ENCODE measurements at regions not wholly inside any gene's neighbourhood (a gene's known extent, or its start where the extent isn't known, plus 50 kb on each side); places are given as distances from the start of the nearest gene placed in this dataset.

DNA sequence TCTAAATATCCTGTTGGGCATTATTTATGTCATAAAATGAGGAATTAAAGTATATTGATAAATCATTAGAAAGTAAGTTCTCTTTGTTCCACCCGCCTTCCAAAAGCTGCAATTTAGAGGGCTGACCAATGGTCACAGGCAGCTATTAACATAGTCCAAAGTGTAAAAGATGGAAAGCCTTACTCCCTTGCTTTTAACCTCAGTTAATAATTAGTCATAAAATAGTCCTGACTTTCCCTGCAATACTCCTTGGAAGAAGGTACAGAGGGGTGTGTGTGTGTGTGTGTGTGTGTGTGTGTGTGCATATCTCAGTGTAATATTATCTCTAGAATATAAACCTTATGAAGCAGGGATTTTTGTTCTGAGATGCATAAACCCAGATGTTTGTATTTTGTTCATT is 275.4 kb downstream of the FAT4 start:
- TF ChIP-seq GABPA (IDR thresholded peaks at IDR 0.05; ENCODE audit: low read depth, low read length) = no peak
- TF ChIP-seq GABPA (CRISPR knock-in tag; IDR thresholded peaks at IDR 0.05; ENCODE audit: low read depth) = no peak
- no peak for TF ChIP-seq ESRRA (CRISPR knock-in tag; IDR thresholded peaks at IDR 0.05; ENCODE audit: low read depth)
- TF ChIP-seq MEIS2 (CRISPR knock-in tag; IDR thresholded peaks at IDR 0.05) = no peak
- no peak for TF ChIP-seq NR2F6 (IDR thresholded peaks at IDR 0.05)
- no peak for TF ChIP-seq NR2F6 (CRISPR knock-in tag; IDR thresholded peaks at IDR 0.05)
- TF ChIP-seq CC2D1A (CRISPR knock-in tag; IDR thresholded peaks at IDR 0.05) = no peak
- TF ChIP-seq NFATC3 (CRISPR knock-in tag; IDR thresholded peaks at IDR 0.05) = no peak
- TF ChIP-seq, protein P1, sequence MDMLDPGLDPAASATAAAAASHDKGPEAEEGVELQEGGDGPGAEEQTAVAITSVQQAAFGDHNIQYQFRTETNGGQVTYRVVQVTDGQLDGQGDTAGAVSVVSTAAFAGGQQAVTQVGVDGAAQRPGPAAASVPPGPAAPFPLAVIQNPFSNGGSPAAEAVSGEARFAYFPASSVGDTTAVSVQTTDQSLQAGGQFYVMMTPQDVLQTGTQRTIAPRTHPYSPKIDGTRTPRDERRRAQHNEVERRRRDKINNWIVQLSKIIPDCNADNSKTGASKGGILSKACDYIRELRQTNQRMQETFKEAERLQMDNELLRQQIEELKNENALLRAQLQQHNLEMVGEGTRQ (IDR thresholded peaks at IDR 0.05; ENCODE audit: low read depth, low read length) = no peak
- TF ChIP-seq, protein P1 (CRISPR knock-in tag; IDR thresholded peaks at IDR 0.05; ENCODE audit: borderline replicate concordance) = no peak
- TF ChIP-seq, protein P2, sequence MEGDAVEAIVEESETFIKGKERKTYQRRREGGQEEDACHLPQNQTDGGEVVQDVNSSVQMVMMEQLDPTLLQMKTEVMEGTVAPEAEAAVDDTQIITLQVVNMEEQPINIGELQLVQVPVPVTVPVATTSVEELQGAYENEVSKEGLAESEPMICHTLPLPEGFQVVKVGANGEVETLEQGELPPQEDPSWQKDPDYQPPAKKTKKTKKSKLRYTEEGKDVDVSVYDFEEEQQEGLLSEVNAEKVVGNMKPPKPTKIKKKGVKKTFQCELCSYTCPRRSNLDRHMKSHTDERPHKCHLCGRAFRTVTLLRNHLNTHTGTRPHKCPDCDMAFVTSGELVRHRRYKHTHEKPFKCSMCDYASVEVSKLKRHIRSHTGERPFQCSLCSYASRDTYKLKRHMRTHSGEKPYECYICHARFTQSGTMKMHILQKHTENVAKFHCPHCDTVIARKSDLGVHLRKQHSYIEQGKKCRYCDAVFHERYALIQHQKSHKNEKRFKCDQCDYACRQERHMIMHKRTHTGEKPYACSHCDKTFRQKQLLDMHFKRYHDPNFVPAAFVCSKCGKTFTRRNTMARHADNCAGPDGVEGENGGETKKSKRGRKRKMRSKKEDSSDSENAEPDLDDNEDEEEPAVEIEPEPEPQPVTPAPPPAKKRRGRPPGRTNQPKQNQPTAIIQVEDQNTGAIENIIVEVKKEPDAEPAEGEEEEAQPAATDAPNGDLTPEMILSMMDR (CRISPR knock-in tag; IDR thresholded peaks at IDR 0.05) = no peak
- no peak for TF ChIP-seq ELF4 (CRISPR knock-in tag; IDR thresholded peaks at IDR 0.05; ENCODE audit: borderline replicate concordance)
- TF ChIP-seq, protein P3, sequence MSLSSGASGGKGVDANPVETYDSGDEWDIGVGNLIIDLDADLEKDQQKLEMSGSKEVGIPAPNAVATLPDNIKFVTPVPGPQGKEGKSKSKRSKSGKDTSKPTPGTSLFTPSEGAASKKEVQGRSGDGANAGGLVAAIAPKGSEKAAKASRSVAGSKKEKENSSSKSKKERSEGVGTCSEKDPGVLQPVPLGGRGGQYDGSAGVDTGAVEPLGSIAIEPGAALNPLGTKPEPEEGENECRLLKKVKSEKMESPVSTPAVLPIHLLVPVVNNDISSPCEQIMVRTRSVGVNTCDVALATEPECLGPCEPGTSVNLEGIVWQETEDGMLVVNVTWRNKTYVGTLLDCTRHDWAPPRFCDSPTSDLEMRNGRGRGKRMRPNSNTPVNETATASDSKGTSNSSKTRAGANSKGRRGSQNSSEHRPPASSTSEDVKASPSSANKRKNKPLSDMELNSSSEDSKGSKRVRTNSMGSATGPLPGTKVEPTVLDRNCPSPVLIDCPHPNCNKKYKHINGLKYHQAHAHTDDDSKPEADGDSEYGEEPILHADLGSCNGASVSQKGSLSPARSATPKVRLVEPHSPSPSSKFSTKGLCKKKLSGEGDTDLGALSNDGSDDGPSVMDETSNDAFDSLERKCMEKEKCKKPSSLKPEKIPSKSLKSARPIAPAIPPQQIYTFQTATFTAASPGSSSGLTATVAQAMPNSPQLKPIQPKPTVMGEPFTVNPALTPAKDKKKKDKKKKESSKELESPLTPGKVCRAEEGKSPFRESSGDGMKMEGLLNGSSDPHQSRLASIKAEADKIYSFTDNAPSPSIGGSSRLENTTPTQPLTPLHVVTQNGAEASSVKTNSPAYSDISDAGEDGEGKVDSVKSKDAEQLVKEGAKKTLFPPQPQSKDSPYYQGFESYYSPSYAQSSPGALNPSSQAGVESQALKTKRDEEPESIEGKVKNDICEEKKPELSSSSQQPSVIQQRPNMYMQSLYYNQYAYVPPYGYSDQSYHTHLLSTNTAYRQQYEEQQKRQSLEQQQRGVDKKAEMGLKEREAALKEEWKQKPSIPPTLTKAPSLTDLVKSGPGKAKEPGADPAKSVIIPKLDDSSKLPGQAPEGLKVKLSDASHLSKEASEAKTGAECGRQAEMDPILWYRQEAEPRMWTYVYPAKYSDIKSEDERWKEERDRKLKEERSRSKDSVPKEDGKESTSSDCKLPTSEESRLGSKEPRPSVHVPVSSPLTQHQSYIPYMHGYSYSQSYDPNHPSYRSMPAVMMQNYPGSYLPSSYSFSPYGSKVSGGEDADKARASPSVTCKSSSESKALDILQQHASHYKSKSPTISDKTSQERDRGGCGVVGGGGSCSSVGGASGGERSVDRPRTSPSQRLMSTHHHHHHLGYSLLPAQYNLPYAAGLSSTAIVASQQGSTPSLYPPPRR (CRISPR knock-in tag; IDR thresholded peaks at IDR 0.05; ENCODE audit: borderline replicate concordance) = no peak
- no peak for TF ChIP-seq ZNF274 (CRISPR knock-in tag; IDR thresholded peaks at IDR 0.05)
- TF ChIP-seq ZNF350 (CRISPR knock-in tag; IDR thresholded peaks at IDR 0.05; ENCODE audit: borderline replicate concordance, low read depth) = no peak
- TF ChIP-seq, protein P4, sequence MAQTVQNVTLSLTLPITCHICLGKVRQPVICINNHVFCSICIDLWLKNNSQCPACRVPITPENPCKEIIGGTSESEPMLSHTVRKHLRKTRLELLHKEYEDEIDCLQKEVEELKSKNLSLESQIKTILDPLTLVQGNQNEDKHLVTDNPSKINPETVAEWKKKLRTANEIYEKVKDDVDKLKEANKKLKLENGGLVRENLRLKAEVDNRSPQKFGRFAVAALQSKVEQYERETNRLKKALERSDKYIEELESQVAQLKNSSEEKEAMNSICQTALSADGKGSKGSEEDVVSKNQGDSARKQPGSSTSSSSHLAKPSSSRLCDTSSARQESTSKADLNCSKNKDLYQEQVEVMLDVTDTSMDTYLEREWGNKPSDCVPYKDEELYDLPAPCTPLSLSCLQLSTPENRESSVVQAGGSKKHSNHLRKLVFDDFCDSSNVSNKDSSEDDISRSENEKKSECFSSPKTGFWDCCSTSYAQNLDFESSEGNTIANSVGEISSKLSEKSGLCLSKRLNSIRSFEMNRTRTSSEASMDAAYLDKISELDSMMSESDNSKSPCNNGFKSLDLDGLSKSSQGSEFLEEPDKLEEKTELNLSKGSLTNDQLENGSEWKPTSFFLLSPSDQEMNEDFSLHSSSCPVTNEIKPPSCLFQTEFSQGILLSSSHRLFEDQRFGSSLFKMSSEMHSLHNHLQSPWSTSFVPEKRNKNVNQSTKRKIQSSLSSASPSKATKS (CRISPR knock-in tag; IDR thresholded peaks at IDR 0.05) = no peak
